B cell (primary cell): ENCODE measurements at regions not wholly inside any gene's neighbourhood (a gene's known extent, or its start where the extent isn't known, plus 50 kb on each side); places are given as distances from the start of the nearest gene placed in this dataset.

Experiments used
- EZH2 ChIP-seq: IDR thresholded peaks from 2 replicates; pipeline ENCODE4 v1.6.1; 2012; ENCODE audit warnings: borderline replicate concordance, low read depth, mild to moderate bottlenecking, moderate library complexity, low read length; ENCODE audit not compliant: insufficient read depth, poor library complexity, severe bottlenecking
- TF ChIP-seq, protein P1 (sequence below): fragments of 200-600 bp; IDR thresholded peaks from one replicate; pipeline ENCODE4 v1.8.0; 2022; ENCODE audit warnings: antibody characterized with exemption, mild to moderate bottlenecking

GRCh38 chr1:195577748-195578147 lies 1030.5 kb downstream of the KCNT2 start:
- TF ChIP-seq, protein P1, sequence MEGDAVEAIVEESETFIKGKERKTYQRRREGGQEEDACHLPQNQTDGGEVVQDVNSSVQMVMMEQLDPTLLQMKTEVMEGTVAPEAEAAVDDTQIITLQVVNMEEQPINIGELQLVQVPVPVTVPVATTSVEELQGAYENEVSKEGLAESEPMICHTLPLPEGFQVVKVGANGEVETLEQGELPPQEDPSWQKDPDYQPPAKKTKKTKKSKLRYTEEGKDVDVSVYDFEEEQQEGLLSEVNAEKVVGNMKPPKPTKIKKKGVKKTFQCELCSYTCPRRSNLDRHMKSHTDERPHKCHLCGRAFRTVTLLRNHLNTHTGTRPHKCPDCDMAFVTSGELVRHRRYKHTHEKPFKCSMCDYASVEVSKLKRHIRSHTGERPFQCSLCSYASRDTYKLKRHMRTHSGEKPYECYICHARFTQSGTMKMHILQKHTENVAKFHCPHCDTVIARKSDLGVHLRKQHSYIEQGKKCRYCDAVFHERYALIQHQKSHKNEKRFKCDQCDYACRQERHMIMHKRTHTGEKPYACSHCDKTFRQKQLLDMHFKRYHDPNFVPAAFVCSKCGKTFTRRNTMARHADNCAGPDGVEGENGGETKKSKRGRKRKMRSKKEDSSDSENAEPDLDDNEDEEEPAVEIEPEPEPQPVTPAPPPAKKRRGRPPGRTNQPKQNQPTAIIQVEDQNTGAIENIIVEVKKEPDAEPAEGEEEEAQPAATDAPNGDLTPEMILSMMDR: no peak
- TF ChIP-seq EZH2: no peak
